ENCODE measurements at regions not wholly inside any gene's neighbourhood (a gene's known extent, or its start where the extent isn't known, plus 50 kb on each side); places are given as distances from the start of the nearest gene placed in this dataset.

DNA sequence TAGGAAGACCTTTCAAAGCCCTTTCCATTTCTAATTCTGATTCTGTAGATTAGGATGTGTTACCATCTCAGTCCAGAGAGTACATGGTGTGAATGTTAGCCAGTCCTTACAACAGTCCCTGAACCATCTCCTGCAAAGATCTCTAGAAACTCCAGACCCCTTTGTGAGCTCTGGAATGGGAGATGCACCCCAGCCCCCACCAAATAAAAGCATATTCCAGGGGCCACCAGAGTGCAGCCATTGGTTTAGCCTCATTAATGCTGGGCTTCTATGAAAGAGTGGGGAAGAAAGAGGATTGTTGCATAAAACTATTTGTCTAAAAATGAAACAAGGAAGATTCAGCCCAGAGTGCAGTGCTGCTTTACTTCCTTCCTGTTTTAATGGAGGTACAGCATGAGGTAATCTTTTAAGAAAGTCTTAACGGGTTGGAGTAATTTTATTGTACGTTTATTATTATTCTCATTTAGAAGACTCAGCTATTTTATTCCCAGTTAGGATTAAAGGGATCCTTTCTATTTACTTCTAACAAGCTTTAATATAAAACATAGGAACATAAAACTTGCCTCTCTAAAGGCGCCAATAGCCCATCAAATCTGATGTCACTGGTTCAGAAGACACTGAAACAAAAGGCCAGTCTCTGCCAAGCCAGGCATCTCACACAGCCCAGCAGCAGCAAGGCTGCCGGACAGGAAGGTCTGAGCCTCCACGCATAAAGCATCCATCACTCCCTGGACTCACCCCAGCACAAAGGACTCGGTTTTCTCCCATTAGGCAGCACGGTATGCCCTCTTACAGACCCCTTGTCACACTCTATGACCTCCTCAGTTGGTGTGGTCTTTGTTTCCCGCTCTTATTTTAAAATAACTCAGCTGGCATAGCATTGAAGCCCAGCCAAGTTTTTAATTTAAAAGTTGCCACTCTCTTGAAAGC is 203.9 kb upstream of the BLID start:
- WGBS (ENCODE audit: insufficient coverage, low lambda C conversion rate), result 94% methylated on average over 2 of the region's 8 CpGs
- Histone ChIP-seq H3K4me1 (ENCODE audit: control insufficient read depth, insufficient read depth, low read length) (no peaks in the 10 kb centered on the region), H3K36me3 (ENCODE audit: control insufficient read depth, insufficient read depth, low read length) (no peaks in the 10 kb centered on the region), H3K9me3 (ENCODE audit: control insufficient read depth, low read depth, low read length) (no peaks in the 10 kb centered on the region), H3K27me3 (ENCODE audit: control insufficient read depth, insufficient read depth, low read length) (no peaks in the 10 kb centered on the region), H3K27ac (ENCODE audit: low read length) (no peak overlapping the region), H3K4me3 (ENCODE audit: low read length) (no peak overlapping the region)
- no peak for DNase-seq

DNA sequence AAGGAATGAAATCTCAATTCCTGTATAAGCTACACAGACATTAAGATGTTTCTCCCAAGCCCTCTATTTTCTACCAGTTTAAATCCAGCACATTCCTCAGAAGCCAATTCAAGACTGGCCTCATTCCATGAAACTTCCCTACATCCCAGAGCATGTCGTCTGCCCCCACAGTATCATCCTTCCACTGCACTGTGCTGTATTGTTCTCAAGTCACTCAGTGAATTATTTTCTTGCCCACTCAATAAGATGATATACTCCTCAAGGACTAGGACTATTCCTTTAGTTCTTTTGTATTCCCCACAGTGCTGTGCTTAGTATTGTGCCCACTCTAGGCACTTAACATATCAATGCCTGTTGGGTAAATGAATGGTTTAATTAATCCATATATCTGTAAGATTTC is 203.1 kb upstream of the BLID start:
- H3K4me1 ChIP-seq (ENCODE audit: control insufficient read depth, insufficient read depth, low read length), result no peaks in the 10 kb centered on the region
- DNase-seq, result no peak
- no CpG with 5 or more reads among the region's 1 CpG for WGBS (ENCODE audit: insufficient coverage, low lambda C conversion rate)
- H3K27me3 ChIP-seq (ENCODE audit: control insufficient read depth, insufficient read depth, low read length), result no peaks in the 10 kb centered on the region
- H3K4me3 ChIP-seq (ENCODE audit: low read length), result no peak overlapping the region
- H3K27ac ChIP-seq (ENCODE audit: low read length), result no peak overlapping the region
- H3K36me3 ChIP-seq (ENCODE audit: control insufficient read depth, insufficient read depth, low read length), result no peaks in the 10 kb centered on the region
- H3K9me3 ChIP-seq (ENCODE audit: control insufficient read depth, low read depth, low read length), result no peaks in the 10 kb centered on the region

DNA sequence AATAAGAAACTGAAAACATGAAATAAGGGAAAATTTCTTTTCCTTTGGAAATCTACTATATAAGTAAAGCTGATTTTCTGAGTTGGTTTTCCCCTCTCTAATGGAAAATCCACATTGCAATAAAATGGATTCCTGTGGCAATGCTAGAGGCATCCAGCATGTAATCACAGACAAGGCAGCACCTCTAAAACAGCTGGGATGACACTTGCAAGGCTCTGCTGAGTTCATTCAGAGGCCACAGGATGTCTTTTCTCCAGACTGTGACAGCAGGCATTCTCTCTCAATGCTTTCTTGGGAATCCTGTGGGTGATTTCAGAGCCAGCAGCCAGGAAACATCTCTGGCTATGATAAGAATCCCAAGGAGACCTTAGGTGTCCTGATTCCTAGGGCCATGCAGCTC is 201.3 kb upstream of the BLID start:
- Histone ChIP-seq H3K36me3 (ENCODE audit: control insufficient read depth, insufficient read depth, low read length) (no peaks in the 10 kb centered on the region), H3K4me3 (ENCODE audit: low read length) (no peak overlapping the region), H3K27me3 (ENCODE audit: control insufficient read depth, insufficient read depth, low read length) (no peaks in the 10 kb centered on the region), H3K27ac (ENCODE audit: low read length) (peak overlapping the region; percentile 46), H3K9me3 (ENCODE audit: control insufficient read depth, low read depth, low read length) (no peaks in the 10 kb centered on the region), H3K4me1 (ENCODE audit: control insufficient read depth, insufficient read depth, low read length) (no peaks in the 10 kb centered on the region)
- DNase-seq, result peak; percentile 18 to 33

DNA sequence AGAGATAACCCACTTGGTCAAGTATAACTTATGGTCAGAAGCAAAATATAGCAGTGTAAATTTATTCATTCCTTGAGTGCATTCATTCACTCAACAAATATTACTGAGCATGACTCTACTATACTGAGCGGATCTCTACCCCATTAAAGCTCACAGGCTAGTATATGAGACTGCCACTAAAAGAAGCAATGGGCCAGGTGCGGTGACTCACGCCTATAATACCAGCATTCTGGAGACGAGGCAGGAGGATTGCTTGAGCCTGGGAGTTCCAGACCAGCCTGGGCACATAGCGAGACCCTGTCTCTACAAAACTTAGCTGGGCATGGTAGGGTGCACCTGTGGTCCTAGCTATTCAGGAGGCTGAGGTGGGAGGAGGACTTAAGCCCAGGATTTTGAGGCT is 197.6 kb upstream of the BLID start:
- Histone ChIP-seq H3K27ac (ENCODE audit: low read length) (no peak overlapping the region), H3K36me3 (ENCODE audit: control insufficient read depth, insufficient read depth, low read length) (no peaks in the 10 kb centered on the region), H3K4me1 (ENCODE audit: control insufficient read depth, insufficient read depth, low read length) (no peaks in the 10 kb centered on the region), H3K27me3 (ENCODE audit: control insufficient read depth, insufficient read depth, low read length) (no peaks in the 10 kb centered on the region), H3K9me3 (ENCODE audit: control insufficient read depth, low read depth, low read length) (no peaks in the 10 kb centered on the region), H3K4me3 (ENCODE audit: low read length) (no peak overlapping the region)
- no CpG with 5 or more reads among the region's 5 CpGs for WGBS (ENCODE audit: insufficient coverage, low lambda C conversion rate)
- DNase-seq, result no peak

DNA sequence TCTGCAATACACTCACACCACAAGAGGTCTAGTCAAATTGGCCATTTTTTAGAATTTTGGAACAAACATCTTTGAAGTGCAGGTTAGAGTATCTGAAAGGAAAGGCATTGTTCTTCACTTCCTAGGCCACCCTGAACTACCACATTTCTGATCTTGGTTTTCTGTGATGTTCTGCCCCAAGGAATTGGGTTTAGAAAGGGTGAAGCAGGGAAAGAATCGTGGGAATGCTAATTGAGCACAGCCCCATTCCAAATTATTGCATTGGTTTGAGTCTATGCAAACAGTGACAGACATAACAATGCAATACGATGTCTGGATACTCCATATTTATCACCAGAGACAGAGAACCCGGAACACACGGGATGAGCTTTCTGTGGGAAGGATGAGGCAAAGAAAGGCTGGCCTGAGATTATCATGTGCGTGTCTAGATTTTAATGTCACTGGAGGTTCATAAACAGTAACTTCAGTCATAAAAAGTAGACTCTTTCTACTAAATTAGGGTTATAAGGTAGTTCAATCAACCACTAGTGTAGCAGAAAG is 195.3 kb upstream of the BLID start:
- Histone ChIP-seq H3K4me1 (ENCODE audit: control insufficient read depth, insufficient read depth, low read length) (no peaks in the 10 kb centered on the region), H3K9me3 (ENCODE audit: control insufficient read depth, low read depth, low read length) (no peaks in the 10 kb centered on the region), H3K27ac (ENCODE audit: low read length) (no peak overlapping the region), H3K36me3 (ENCODE audit: control insufficient read depth, insufficient read depth, low read length) (no peaks in the 10 kb centered on the region), H3K27me3 (ENCODE audit: control insufficient read depth, insufficient read depth, low read length) (no peaks in the 10 kb centered on the region), H3K4me3 (ENCODE audit: low read length) (no peak overlapping the region)
- no CpG with 5 or more reads among the region's 5 CpGs for WGBS (ENCODE audit: insufficient coverage, low lambda C conversion rate)
- DNase-seq, result no peak

DNA sequence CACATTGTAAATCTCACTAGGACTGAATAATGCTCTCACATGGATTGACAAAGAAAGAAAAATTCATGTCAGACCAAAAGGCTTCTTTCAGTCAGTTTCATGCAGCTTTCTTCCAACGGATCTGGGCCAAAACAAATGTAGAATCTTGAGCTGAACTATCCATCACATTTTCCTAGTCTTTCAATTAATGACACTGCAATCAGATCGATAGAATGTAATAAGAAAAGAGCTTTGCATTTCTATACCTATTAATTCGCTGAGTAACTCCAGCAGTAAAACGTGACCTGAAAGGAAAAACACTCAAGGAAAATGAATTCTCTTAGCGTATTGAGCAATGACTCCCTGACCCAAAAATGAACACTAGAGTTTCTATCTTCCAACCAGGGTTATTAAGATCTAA is 194.8 kb upstream of the BLID start:
- H3K36me3 ChIP-seq (ENCODE audit: control insufficient read depth, insufficient read depth, low read length), result no peaks in the 10 kb centered on the region
- no CpG with 5 or more reads among the region's 5 CpGs for WGBS (ENCODE audit: insufficient coverage, low lambda C conversion rate)
- no peak for DNase-seq
- no peaks in the 10 kb centered on the region for H3K9me3 ChIP-seq (ENCODE audit: control insufficient read depth, low read depth, low read length)
- no peak overlapping the region for H3K27ac ChIP-seq (ENCODE audit: low read length)
- no peak overlapping the region for H3K4me3 ChIP-seq (ENCODE audit: low read length)
- H3K27me3 ChIP-seq (ENCODE audit: control insufficient read depth, insufficient read depth, low read length), result no peaks in the 10 kb centered on the region
- no peaks in the 10 kb centered on the region for H3K4me1 ChIP-seq (ENCODE audit: control insufficient read depth, insufficient read depth, low read length)

DNA sequence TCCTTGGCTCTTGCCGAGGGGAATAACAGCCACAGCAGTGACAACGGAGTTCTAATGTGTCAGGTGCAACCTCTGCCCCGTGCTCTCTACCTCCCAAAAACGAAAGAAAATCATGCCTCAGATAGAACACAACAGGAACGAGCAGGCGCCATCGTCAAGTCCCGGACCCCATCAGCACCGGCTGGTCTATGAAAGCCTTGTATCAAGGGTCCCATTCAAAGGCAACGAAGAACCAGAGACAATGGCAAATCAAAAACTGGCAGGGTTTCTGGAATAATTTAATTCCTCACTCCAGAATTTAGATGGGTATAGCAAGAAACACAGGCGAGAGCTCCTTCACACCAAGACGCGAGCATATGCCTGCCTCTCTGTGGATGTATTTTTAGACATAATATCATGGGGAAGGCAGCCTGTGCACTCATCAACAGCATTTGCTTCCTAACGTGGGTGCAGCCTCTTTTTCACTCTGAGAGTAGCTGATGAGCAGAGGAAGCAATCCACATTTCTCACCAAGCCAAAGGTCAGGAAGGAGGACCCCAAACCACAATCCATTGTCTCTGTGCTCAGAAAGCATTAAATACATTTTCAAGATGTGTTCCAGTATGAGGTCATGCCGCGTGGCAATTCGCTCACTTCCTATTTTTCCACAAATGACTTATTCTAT is 193.4 kb upstream of the BLID start:
- no peak overlapping the region for H3K27ac ChIP-seq (ENCODE audit: low read length)
- no peaks in the 10 kb centered on the region for H3K4me1 ChIP-seq (ENCODE audit: control insufficient read depth, insufficient read depth, low read length)
- H3K4me3 ChIP-seq (ENCODE audit: low read length), result no peak overlapping the region
- no peaks in the 10 kb centered on the region for H3K27me3 ChIP-seq (ENCODE audit: control insufficient read depth, insufficient read depth, low read length)
- no peaks in the 10 kb centered on the region for H3K36me3 ChIP-seq (ENCODE audit: control insufficient read depth, insufficient read depth, low read length)
- peak; percentile 3 to 7 for DNase-seq
- WGBS (ENCODE audit: insufficient coverage, low lambda C conversion rate), result 33% methylated on average over 4 of the region's 17 CpGs
- H3K9me3 ChIP-seq (ENCODE audit: control insufficient read depth, low read depth, low read length), result no peaks in the 10 kb centered on the region

DNA sequence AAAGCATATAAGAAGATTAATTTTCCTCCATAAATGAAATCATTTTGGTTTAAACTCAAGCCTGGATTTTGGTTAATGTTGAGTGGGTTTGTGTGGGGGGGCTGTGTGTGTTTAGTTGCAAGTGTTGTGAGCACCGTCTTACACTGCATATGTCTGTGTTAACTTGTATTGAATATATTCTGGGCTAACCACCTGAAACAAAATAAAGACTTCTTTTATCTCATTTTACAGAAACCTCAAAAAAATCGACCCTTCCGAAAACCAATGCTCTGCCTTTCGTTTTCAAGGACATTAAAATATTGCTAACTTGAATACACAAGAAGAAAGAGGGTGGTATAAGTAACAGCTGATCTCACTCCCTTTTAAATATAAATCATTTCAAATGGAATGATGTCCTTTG is 192.2 kb upstream of the BLID start:
- WGBS (ENCODE audit: insufficient coverage, low lambda C conversion rate), result 81% methylated on average over 3 of the region's 4 CpGs
- no peak for DNase-seq
- Histone ChIP-seq H3K36me3 (ENCODE audit: control insufficient read depth, insufficient read depth, low read length) (no peaks in the 10 kb centered on the region), H3K4me1 (ENCODE audit: control insufficient read depth, insufficient read depth, low read length) (no peaks in the 10 kb centered on the region), H3K9me3 (ENCODE audit: control insufficient read depth, low read depth, low read length) (no peaks in the 10 kb centered on the region), H3K27ac (ENCODE audit: low read length) (no peak overlapping the region), H3K27me3 (ENCODE audit: control insufficient read depth, insufficient read depth, low read length) (no peaks in the 10 kb centered on the region), H3K4me3 (ENCODE audit: low read length) (no peak overlapping the region)

DNA sequence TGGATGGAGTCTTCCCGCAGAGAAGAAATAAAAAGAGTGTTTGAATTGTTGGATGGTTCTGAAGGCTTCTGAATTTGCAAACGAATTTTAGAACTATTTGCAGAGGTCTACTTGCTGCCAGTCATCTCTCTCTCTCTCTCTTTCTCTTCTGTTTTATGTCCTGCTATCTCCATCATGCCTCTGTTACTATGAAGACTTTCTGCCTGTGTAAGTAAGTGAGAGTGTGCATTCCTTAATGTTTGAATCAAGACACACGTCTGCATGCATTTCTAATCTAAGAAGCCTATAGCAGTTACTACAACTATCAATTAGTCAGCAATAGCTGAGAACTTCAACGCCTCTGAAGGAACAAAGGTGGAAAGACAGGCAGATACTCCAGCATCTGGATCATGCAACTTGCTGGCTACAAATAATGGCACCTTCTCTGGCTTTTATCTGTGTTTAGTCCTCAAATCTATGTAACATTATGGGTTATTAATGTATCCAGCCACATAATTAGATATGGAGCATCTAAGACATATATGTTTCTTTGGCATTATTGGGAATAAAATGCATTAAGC is 191.5 kb upstream of the BLID start:
- DNase-seq, result no peak
- WGBS (ENCODE audit: insufficient coverage, low lambda C conversion rate), result 57% methylated on average over 2 of the region's 4 CpGs
- Histone ChIP-seq H3K27ac (ENCODE audit: low read length) (no peak overlapping the region), H3K4me1 (ENCODE audit: control insufficient read depth, insufficient read depth, low read length) (no peaks in the 10 kb centered on the region), H3K9me3 (ENCODE audit: control insufficient read depth, low read depth, low read length) (no peaks in the 10 kb centered on the region), H3K4me3 (ENCODE audit: low read length) (no peak overlapping the region), H3K36me3 (ENCODE audit: control insufficient read depth, insufficient read depth, low read length) (no peaks in the 10 kb centered on the region), H3K27me3 (ENCODE audit: control insufficient read depth, insufficient read depth, low read length) (no peaks in the 10 kb centered on the region)

DNA sequence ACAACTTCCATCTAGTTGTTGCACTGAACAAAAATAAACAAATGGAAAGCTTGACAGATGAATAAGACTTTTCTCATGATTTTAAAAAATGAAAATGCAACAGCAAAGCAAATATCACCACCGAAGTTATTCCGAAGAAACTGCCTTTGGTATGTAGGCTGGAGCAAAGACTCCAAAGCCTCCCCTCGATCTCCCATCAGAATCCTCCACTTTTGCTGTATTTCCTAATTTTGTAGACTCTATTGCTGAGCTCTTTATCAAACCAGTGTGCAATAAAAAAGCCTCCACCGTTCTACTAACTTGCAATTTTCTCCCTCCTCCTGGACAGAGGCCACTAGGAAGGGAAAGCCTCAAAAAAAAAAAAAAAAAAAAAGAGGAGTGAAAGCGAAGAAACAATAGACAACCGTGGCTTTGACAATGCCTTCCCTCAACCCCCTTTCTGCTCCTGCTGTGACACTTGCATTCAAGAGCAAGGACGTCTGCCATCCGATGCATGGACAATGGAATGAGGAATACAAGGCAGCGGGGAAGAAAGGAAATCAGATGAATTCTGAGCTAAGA is 190.9 kb upstream of the BLID start:
- Histone ChIP-seq H3K9me3 (ENCODE audit: control insufficient read depth, low read depth, low read length) (no peaks in the 10 kb centered on the region), H3K4me1 (ENCODE audit: control insufficient read depth, insufficient read depth, low read length) (no peaks in the 10 kb centered on the region), H3K27me3 (ENCODE audit: control insufficient read depth, insufficient read depth, low read length) (no peaks in the 10 kb centered on the region), H3K4me3 (ENCODE audit: low read length) (no peak overlapping the region), H3K36me3 (ENCODE audit: control insufficient read depth, insufficient read depth, low read length) (no peaks in the 10 kb centered on the region), H3K27ac (ENCODE audit: low read length) (no peak overlapping the region)
- 59% methylated on average over 3 of the region's 9 CpGs for WGBS (ENCODE audit: insufficient coverage, low lambda C conversion rate)
- no peak for DNase-seq

All from large intestine (tissue), 3 donors.